ENCODE measurements at regions not wholly inside any gene's neighbourhood (a gene's known extent, or its start where the extent isn't known, plus 50 kb on each side); places are given as distances from the start of the nearest gene placed in this dataset.
"Not testable (repeated sequence)": the region's sequence is repeated elsewhere in the genome, so short reads cannot be mapped to it uniquely, and the experiment has no call there.

DNA sequence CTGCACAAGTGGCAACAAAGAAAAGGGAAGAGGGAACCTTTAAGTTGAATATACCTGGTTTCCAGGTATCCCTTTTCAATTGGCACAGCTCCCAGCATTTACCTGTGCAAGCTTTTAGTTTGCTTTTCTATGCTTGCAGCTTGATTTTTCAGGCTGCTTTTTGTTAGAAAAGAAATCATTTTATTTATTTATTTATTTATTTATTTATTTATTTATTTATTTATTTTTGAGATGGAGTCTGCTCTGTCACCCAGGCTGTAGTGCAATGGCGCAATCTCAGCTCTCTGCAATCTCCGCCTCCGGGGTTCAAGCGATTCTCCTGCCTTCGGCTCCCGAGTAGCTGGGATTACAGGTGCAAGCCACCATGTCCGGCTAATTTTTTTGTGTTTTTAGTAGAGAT lies 587.1 kb downstream of the KCNT2 start:
- H3K36me3 ChIP-seq (ENCODE audit: control insufficient read depth, insufficient read depth, low read length); H3K4me3 ChIP-seq (ENCODE audit: insufficient read depth, low read depth, low read length, poor library complexity, severe bottlenecking); H3K4me1 ChIP-seq (ENCODE audit: control insufficient read depth, insufficient read depth, low read length, poor library complexity, severe bottlenecking); H3K9me3 ChIP-seq (ENCODE audit: control insufficient read depth, low read length); H3K27ac ChIP-seq (ENCODE audit: insufficient read depth, low read length, poor library complexity, severe bottlenecking); H3K27me3 ChIP-seq (replicated peaks; ENCODE audit: control insufficient read depth, insufficient read depth, low read length, poor library complexity, severe bottlenecking); DNase-seq: not testable (repeated sequence)

DNA sequence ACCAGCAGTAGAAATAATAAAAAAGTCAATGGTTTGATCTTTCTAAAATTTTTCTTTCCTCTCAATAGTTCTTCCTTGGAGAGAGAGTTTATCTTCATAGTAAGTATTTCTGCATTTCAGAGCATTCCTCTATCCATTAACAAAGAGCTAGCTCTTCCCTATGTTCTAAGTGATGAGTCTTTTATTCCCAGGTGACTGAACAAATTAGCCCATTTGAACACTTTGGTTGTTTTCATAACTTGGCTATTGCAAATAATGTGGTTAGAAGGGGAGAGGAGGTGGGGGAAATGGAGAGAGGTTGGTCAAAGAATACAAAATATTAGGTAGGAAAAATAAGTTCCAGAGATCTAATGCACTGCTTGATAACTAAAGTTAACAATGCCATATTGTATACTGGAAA lies 598.9 kb downstream of the KCNT2 start:
- no peaks in the 10 kb centered on the region for H3K4me1 ChIP-seq (ENCODE audit: control insufficient read depth, insufficient read depth, low read length, poor library complexity, severe bottlenecking)
- no peak overlapping the region for H3K4me3 ChIP-seq (ENCODE audit: insufficient read depth, low read depth, low read length, poor library complexity, severe bottlenecking)
- no peaks in the 10 kb centered on the region for H3K27me3 ChIP-seq (replicated peaks; ENCODE audit: control insufficient read depth, insufficient read depth, low read length, poor library complexity, severe bottlenecking)
- no peak for DNase-seq
- H3K36me3 ChIP-seq (ENCODE audit: control insufficient read depth, insufficient read depth, low read length), result no peaks in the 10 kb centered on the region
- no peak overlapping the region for H3K27ac ChIP-seq (ENCODE audit: insufficient read depth, low read length, poor library complexity, severe bottlenecking)
- no peaks in the 10 kb centered on the region for H3K9me3 ChIP-seq (ENCODE audit: control insufficient read depth, low read length)

DNA sequence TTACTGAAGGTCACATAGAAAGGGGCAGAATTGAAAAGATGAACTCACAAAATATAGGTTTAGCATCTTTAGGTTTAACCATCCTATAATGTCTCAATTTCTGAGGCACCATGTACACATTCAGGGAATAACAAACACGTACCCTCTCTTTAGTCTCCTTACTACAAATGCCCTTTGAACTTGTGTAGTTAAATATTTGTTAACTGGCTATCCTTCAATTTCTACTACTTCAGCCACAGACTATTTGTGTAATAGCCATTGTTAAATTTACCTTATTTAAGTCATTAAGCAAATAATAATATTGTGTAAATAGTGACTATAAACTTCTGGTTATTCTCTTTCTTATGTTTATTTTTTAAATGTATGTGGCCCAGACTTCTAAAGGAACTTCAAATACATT lies 600.5 kb downstream of the KCNT2 start:
- Histone ChIP-seq H3K4me1 (ENCODE audit: control insufficient read depth, insufficient read depth, low read length, poor library complexity, severe bottlenecking) (no peaks in the 10 kb centered on the region), H3K4me3 (ENCODE audit: insufficient read depth, low read depth, low read length, poor library complexity, severe bottlenecking) (no peak overlapping the region), H3K27ac (ENCODE audit: insufficient read depth, low read length, poor library complexity, severe bottlenecking) (no peak overlapping the region), H3K9me3 (ENCODE audit: control insufficient read depth, low read length) (no peaks in the 10 kb centered on the region), H3K36me3 (ENCODE audit: control insufficient read depth, insufficient read depth, low read length) (no peaks in the 10 kb centered on the region), H3K27me3 (replicated peaks; ENCODE audit: control insufficient read depth, insufficient read depth, low read length, poor library complexity, severe bottlenecking) (no peaks in the 10 kb centered on the region)
- DNase-seq, result no peak

DNA sequence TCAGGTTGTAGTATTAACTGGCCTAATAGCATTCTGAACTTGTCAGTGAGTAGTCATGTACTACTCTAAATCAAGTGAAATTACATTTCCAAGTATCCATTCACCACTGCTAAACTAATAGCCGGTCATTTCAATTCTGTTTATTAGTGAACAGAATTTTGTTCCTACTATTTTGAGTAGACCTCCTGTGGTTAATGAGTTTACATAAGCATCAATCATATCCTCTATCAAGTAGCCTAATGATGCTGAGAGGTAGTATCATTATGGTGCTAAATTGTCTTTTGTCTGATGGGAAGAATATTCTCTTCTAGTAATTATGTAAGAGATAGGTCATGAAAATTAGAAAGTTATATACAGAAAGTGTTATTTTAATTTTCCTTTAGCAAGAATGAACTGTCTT lies 602.8 kb downstream of the KCNT2 start:
- no peaks in the 10 kb centered on the region for H3K36me3 ChIP-seq (ENCODE audit: control insufficient read depth, insufficient read depth, low read length)

DNA sequence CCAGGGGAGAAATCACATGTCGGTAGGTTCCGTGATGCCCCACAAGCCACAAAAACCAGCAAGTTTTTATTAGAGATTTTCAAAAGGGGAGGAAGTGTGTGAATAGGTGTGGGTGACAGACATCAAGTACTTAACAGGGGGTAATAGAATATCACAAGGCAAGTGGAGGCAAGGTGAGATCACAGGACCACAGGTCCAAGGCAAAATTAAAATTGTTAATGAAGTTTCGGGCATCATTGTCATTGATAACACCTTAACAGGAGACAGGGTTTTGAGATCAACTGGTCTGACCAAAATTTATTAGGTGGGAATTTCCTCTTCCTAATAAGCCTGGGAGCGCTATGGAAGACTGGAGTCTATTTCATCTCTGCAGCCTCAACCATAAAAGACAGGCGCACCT lies 603.9 kb downstream of the KCNT2 start:
- not testable (repeated sequence) for H3K4me3 ChIP-seq (ENCODE audit: insufficient read depth, low read depth, low read length, poor library complexity, severe bottlenecking); H3K36me3 ChIP-seq (ENCODE audit: control insufficient read depth, insufficient read depth, low read length); H3K27ac ChIP-seq (ENCODE audit: insufficient read depth, low read length, poor library complexity, severe bottlenecking); H3K27me3 ChIP-seq (replicated peaks; ENCODE audit: control insufficient read depth, insufficient read depth, low read length, poor library complexity, severe bottlenecking); H3K4me1 ChIP-seq (ENCODE audit: control insufficient read depth, insufficient read depth, low read length, poor library complexity, severe bottlenecking); H3K9me3 ChIP-seq (ENCODE audit: control insufficient read depth, low read length); DNase-seq

More for the DNA sequence above, 602.8 kb downstream of the KCNT2 start:
- Histone ChIP-seq H3K4me1 (ENCODE audit: control insufficient read depth, insufficient read depth, low read length, poor library complexity, severe bottlenecking) (no peaks in the 10 kb centered on the region), H3K9me3 (ENCODE audit: control insufficient read depth, low read length) (no peaks in the 10 kb centered on the region), H3K27ac (ENCODE audit: insufficient read depth, low read length, poor library complexity, severe bottlenecking) (no peak overlapping the region), H3K27me3 (replicated peaks; ENCODE audit: control insufficient read depth, insufficient read depth, low read length, poor library complexity, severe bottlenecking) (no peaks in the 10 kb centered on the region), H3K4me3 (ENCODE audit: insufficient read depth, low read depth, low read length, poor library complexity, severe bottlenecking) (no peak overlapping the region)
- no peak for DNase-seq

DNA sequence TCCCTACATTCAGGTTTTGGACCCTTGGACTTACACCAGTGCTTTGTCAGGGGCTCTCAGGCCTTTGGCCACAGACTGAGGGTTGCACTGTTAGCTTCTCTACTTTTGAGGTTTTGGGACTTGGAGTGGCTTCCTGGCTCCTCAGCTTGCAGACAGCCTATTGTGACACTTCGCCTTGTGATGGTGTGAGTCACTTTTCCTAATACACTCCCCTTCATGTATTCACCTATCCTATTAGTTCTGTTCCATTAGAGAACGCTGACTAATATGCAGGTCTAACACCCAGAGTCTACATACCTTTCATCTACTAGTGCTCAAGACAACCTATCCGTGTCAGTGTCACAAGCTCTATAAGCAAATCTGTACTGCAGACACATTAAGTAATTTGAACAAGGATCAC lies 605.3 kb downstream of the KCNT2 start:
- no peaks in the 10 kb centered on the region for H3K27me3 ChIP-seq (replicated peaks; ENCODE audit: control insufficient read depth, insufficient read depth, low read length, poor library complexity, severe bottlenecking)
- H3K4me3 ChIP-seq (ENCODE audit: insufficient read depth, low read depth, low read length, poor library complexity, severe bottlenecking), result no peak overlapping the region
- H3K36me3 ChIP-seq (ENCODE audit: control insufficient read depth, insufficient read depth, low read length), result no peaks in the 10 kb centered on the region
- no peak overlapping the region for H3K27ac ChIP-seq (ENCODE audit: insufficient read depth, low read length, poor library complexity, severe bottlenecking)
- no peaks in the 10 kb centered on the region for H3K4me1 ChIP-seq (ENCODE audit: control insufficient read depth, insufficient read depth, low read length, poor library complexity, severe bottlenecking)
- DNase-seq, result no peak
- H3K9me3 ChIP-seq (ENCODE audit: control insufficient read depth, low read length), result no peaks in the 10 kb centered on the region

DNA sequence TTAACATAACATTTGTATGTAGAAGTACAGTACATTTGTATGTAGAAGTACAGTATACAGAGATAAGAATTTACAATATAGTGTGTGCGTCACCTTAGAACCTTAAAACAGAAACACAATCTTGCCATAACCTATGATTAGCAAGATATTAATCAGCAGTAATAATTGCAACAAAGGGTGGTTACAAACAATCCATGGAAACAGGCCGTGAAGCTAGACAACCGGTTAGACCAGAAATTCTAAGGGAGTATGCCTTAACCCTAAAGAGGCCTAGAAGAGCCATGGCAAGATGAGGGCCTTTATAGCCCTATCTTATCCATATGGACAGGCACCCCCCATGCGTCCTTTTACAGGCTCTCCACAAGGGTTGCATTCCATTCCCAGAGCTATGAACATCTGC lies 605.9 kb downstream of the KCNT2 start:
- not testable (repeated sequence) for H3K4me3 ChIP-seq (ENCODE audit: insufficient read depth, low read depth, low read length, poor library complexity, severe bottlenecking); H3K4me1 ChIP-seq (ENCODE audit: control insufficient read depth, insufficient read depth, low read length, poor library complexity, severe bottlenecking); H3K27me3 ChIP-seq (replicated peaks; ENCODE audit: control insufficient read depth, insufficient read depth, low read length, poor library complexity, severe bottlenecking); H3K9me3 ChIP-seq (ENCODE audit: control insufficient read depth, low read length); H3K27ac ChIP-seq (ENCODE audit: insufficient read depth, low read length, poor library complexity, severe bottlenecking); DNase-seq; H3K36me3 ChIP-seq (ENCODE audit: control insufficient read depth, insufficient read depth, low read length)

DNA sequence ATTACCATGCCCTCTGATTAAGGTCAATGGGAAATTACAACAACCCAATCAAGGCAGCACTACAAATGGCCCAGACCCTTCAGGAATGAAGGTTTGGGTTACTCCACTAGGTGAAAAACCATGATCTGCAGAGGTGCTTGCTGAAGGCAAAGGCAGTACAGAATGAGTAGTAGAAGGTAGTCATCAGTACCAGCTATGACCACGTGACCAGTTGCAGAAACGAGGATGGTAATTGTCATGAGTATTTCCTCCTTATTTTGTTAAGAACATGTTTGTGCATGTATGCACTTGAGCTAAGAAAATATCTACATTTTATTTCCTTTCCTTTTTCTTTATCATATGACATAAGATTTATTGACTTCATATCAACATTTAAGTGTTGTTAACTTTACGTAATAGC lies 607.1 kb downstream of the KCNT2 start:
- no peak for DNase-seq
- Histone ChIP-seq H3K36me3 (ENCODE audit: control insufficient read depth, insufficient read depth, low read length) (no peaks in the 10 kb centered on the region), H3K4me1 (ENCODE audit: control insufficient read depth, insufficient read depth, low read length, poor library complexity, severe bottlenecking) (no peaks in the 10 kb centered on the region)

DNA sequence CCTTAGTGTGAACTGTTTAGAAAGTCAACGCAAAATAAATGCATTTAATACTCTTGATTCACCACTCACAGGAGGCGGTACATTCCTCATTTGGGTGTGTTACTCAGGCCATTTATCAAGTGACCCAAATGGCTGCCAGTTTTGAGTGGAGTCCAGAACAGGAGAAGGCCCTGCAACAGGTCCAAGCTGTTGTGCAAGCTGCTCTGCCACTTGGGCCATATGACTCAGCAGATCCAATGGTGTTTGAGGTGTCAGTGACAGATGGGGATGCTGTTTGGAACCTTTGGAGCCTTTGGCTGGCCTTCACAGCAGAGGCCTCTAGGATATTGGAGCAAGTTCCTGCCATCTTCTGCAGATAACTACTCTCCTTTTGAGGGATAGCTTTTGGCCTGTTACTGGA lies 609.2 kb downstream of the KCNT2 start:
- H3K4me3 ChIP-seq (ENCODE audit: insufficient read depth, low read depth, low read length, poor library complexity, severe bottlenecking), result no peak overlapping the region
- H3K4me1 ChIP-seq (ENCODE audit: control insufficient read depth, insufficient read depth, low read length, poor library complexity, severe bottlenecking), result no peaks in the 10 kb centered on the region
- H3K36me3 ChIP-seq (ENCODE audit: control insufficient read depth, insufficient read depth, low read length), result no peaks in the 10 kb centered on the region
- H3K27me3 ChIP-seq (replicated peaks; ENCODE audit: control insufficient read depth, insufficient read depth, low read length, poor library complexity, severe bottlenecking), result no peaks in the 10 kb centered on the region
- no peak for DNase-seq
- no peak overlapping the region for H3K27ac ChIP-seq (ENCODE audit: insufficient read depth, low read length, poor library complexity, severe bottlenecking)
- no peaks in the 10 kb centered on the region for H3K9me3 ChIP-seq (ENCODE audit: control insufficient read depth, low read length)

More for the DNA sequence above, 607.1 kb downstream of the KCNT2 start:
- Histone ChIP-seq H3K9me3 (ENCODE audit: control insufficient read depth, low read length) (no peaks in the 10 kb centered on the region), H3K27ac (ENCODE audit: insufficient read depth, low read length, poor library complexity, severe bottlenecking) (no peak overlapping the region), H3K4me3 (ENCODE audit: insufficient read depth, low read depth, low read length, poor library complexity, severe bottlenecking) (no peak overlapping the region), H3K27me3 (replicated peaks; ENCODE audit: control insufficient read depth, insufficient read depth, low read length, poor library complexity, severe bottlenecking) (no peaks in the 10 kb centered on the region)

DNA sequence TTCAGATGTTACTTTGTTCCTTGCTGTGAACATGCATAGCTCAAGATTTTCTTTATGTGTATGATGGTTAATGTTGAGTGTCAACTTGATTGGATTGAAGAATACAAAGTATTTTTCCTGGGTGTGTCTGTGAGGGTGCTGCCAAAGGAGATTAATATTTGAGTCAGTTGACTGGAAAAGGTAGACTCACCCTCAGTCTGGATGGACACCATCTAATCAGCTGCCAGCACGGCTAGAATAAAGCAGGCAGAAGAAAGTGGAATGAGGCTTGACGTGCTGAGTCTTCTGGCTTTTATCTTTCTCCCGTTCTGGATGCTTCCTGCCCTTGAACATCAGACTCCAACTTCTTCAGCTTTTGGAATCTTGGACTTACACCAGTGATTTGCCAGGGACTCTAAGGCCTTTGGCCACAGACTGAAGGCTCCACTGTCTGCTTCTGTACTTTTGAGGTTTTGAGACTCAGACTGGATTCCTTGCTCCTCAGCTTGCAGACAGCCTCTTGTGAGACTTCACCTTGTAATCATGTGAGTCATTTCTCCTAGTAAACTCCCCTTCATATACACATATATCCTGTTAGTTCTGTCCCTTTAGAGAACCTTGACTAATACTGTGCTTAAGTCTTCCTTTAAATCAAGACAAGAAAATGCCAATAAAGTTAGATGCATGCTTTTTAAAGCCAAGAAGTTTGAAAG lies 626.6 kb downstream of the KCNT2 start:
- no peak overlapping the region for H3K4me3 ChIP-seq (ENCODE audit: insufficient read depth, low read depth, low read length, poor library complexity, severe bottlenecking)
- no peaks in the 10 kb centered on the region for H3K4me1 ChIP-seq (ENCODE audit: control insufficient read depth, insufficient read depth, low read length, poor library complexity, severe bottlenecking)
- H3K27ac ChIP-seq (ENCODE audit: insufficient read depth, low read length, poor library complexity, severe bottlenecking), result no peak overlapping the region
- H3K36me3 ChIP-seq (ENCODE audit: control insufficient read depth, insufficient read depth, low read length), result no peaks in the 10 kb centered on the region
- no peaks in the 10 kb centered on the region for H3K27me3 ChIP-seq (replicated peaks; ENCODE audit: control insufficient read depth, insufficient read depth, low read length, poor library complexity, severe bottlenecking)
- H3K9me3 ChIP-seq (ENCODE audit: control insufficient read depth, low read length), result no peaks in the 10 kb centered on the region
- no peak for DNase-seq
